ENCODE measurements at regions not wholly inside any gene's neighbourhood (a gene's known extent, or its start where the extent isn't known, plus 50 kb on each side); places are given as distances from the start of the nearest gene placed in this dataset.
"Not testable (repeated sequence)": the region's sequence is repeated elsewhere in the genome, so short reads cannot be mapped to it uniquely, and the experiment has no call there.

- no peak for DNase-seq
Measured at GRCh38 chr6:56739836-56740815, 97.4 kb upstream of the DST start.

- DNase-seq = no peak
Measured at GRCh38 chr6:56736804-56737203, 94.1 kb upstream of the DST start.

GRCh38 chr6:56734335-56734734 lies 91.6 kb upstream of the DST start:
- no peak for DNase-seq

- DNase-seq = no peak
Measured at GRCh38 chr6:56733211-56733697, 90.6 kb upstream of the DST start.

DNA sequence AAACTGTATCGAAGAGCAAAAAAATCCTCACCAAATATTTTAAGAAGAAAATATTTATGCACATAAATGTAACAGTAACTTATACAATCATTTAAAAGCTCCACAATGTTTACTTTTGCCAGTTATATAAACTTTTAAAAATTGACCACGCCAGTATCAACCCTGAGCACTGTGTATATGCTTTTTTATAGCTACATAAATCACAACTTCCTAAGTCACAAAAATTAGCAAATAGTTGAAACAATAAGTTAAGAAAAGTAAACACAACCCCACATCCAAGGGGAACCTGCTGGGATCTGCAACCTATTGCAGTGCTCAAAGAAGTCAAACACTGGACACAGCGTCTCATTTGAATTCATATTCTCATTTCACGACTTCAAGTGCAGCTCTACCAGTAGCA lies 89.8 kb upstream of the DST start:
- no peak for DNase-seq

GRCh38 chr6:56730663-56731529 lies 88.2 kb upstream of the DST start:
- DNase-seq = no peak

GRCh38 chr6:56729719-56730118 lies 87.0 kb upstream of the DST start:
- DNase-seq = no peak

DNA sequence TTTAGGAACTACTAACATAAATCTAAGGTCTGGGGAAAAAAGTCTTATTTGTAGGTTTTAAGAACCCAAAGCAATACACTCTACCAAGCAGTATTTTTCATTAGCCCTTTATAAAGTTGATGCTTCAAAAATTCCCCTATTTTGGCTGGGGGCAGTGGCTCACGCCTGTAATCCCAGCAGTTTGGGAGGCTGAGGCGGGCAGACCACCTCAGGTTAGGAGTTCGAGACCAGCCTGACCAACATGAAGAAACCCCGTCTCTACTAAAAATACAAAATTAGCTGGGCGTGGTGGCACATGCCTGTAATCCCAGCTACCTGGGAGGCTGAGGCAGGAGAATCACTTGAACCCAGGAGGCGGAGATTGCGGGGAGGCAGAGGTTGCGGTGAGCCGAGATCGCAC lies 86.5 kb upstream of the DST start:
- DNase-seq = not testable (repeated sequence)

GRCh38 chr6:56727097-56727850 lies 84.6 kb upstream of the DST start:
- DNase-seq = no peak

DNA sequence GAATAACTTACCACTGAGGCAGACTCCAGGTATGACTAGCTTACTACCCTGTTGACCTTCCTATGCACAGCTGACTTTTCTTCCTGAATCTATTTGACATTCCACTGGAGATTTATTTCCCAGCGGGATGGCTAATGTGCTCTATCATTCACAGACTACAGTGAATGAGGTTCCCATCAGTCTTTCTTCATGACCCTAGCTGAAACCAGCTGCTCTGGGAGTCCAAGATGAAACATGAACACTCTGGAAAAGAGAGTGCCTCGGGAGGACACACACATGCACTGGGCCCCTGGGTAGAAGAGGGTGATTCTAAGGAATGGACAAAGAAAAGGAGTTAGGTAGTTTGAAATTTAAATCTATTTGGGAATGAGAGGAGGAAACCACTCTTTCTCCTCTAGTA lies 82.6 kb upstream of the DST start:
- no peak for DNase-seq

DNA sequence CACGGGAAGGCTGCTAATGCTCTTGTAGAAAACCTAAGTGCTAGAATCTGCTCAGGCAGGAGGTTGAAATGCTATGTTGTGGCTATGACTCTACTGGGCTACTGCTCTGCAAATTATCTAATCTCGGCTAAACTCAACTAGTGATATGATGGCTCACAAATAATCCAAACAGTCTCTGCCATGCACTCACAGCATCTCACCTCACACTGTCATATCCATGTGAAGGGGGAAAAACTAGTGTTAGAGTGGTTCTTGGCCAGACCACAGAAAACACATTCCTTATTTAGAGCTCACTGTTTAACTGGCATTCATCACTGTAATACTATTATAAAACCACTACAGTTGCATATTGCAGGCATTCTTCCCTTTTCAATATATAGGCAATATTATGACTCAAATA lies 81.8 kb upstream of the DST start:
- no peak for DNase-seq

- no peak for DNase-seq
Measured at GRCh38 chr6:56720882-56721281, 78.2 kb upstream of the DST start.

- DNase-seq = not testable (repeated sequence)
Measured at GRCh38 chr6:56720202-56720601, 77.5 kb upstream of the DST start.

DNA sequence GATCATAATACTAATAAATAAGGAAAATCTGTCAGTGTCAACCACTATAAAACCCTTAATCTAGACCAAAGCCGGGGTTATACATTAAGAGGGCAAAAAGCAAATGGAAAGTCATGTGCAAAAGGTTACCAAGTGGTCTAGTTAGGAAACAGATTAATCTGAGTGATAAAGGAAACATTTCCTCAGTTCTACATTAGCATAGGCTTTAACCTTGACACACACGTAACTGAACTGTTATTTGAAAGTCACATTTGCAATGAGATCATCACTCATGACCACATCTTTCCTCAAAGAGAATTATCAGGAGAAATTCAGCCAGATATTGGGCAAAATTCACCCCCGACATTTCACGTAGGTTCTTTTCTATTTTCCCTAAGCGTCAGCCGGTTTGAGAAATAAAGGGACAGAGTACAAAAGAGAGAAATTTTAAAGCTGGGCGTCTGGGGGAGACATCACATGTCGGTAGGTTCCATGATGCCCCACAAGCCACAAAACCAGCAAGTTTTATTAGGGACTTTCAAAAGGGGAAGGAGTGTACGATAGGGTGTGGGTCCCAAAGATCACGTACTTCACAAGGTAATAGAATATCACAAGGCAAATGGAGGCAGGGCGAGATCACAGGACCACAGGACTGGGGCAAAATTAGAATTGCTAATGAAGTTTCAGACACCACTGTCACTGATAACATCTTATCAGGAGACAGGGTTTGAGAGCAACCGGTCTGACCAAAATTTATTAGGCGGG lies 76.8 kb upstream of the DST start:
- not testable (repeated sequence) for DNase-seq

- DNase-seq = no peak
Measured at GRCh38 chr6:56718236-56718635, 75.5 kb upstream of the DST start.

DNA sequence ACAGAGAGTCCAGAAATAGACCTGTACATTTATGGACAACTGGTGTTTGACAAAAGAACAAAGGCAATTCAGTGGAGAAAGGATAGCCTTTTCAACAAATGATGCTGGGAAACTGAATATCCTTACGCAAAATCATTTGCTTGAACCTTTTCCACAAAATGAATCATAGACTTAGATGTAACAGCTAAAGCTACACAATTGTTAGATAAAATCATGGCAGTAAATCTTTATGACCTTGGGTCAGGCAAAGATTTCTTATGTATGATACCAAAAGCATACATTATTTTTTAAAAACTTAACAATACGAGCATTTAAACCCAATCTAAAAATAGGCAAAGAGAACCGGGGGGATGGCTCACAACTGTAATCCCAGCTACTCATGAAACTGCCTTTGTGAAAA lies 73.5 kb upstream of the DST start:
- no peak for DNase-seq

- DNase-seq = no peak
Measured at GRCh38 chr6:56715741-56716140, 73.1 kb upstream of the DST start.

- DNase-seq = no peak
Measured at GRCh38 chr6:56714982-56715456, 72.3 kb upstream of the DST start.

DNA sequence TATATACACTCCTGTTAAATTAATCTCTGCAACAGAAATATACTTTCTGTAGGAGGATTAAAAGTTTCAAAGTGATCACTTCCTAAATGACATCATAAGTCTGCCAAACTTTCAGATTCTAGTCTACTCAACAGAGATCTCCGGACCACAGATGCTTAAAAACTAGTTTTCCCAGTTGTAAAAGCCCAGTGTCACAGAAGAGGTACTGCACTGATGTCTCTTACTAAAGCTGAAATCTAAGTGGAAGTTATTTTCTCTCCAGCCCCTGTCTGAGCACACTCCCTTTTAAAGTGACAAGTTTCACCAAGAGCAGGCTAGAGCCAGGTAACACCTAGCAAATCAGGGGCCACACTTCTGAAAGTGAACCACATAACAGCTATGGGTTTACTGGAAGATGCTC lies 71.6 kb upstream of the DST start:
- DNase-seq = no peak

DNA sequence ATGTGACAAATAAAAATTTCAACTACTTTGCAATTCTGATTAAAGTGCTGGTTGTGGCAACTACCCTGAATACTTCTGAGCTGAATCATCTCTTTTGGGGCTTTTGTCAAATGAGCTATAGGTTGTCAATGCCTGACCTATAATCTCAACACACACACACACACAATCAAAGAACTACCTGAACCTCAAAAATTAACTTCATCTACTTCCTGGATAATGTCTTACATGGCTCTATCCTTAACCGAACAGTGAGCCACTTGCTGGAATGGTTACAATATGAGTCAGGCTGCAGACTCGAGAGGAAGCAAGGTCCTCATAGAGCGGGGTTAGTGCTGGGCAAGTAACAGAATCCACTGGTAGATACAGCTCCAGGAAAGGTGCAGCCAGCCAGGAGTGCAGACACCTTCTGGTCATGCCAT lies 70.6 kb upstream of the DST start:
- no peak for DNase-seq

DNA sequence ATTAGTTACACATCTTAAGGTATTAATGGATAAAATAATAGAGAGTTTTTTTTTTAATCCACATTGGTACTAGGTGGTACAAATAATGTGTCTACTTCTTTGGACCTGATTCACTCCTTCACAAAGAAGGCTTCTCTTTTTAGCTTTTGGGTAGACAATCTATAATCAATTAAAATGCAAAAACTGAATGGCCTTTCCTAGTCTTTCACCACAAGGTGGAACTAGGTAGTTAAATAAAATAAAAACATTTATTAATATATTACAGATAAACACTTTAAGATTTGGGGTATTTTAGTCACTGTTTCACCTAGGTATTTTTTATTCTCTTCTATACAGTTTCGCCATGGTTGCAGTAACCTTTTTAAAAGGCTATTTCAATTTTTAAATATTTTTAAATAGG lies 68.3 kb upstream of the DST start:
- no peak for DNase-seq

- DNase-seq = no peak
Measured at GRCh38 chr6:56709650-56710049, 67.0 kb upstream of the DST start.
